SK-N-SH (cell line): ENCODE measurements at regions not wholly inside any gene's neighbourhood (a gene's known extent, or its start where the extent isn't known, plus 50 kb on each side); places are given as distances from the start of the nearest gene placed in this dataset.

Experiments
- CTCF ChIA-PET: fragments of 300-600, 350-600 bp; formaldehyde crosslinking; extraction: SDS; loops from one replicate; lab custom pipeline; 2021; lab: Yijun Ruan, JAX
- POLR2A ChIA-PET: fragments of 350-600 bp; sonication (Branson Sonifier 250); formaldehyde crosslinking; extraction: SDS; loops from one replicate; lab custom pipeline; 2020; ENCODE audit warnings: antibody characterized with exemption, inconsistent platforms; lab: Yijun Ruan, JAX
- DNase-seq: peaks from one replicate; pipeline ENCODE4 v3.0.0; 2012
- H2AFZ ChIP-seq: fragments of 200-600 bp; sonication (generic); 2 replicates; pipeline ENCODE4 v1.8.1; 2016; ENCODE audit warnings: antibody characterized with exemption, mild to moderate bottlenecking, low read depth
- H3F3A ChIP-seq: fragments of 200-600 bp; sonication (generic); replicated peaks from 2 replicates; pipeline ENCODE3; 2016; ENCODE audit warnings: antibody characterized with exemption, mild to moderate bottlenecking; ENCODE audit not compliant: insufficient read depth
- H3K27ac ChIP-seq, 2 experiments: fragments of 200-500 bp in 1 of 2; fragments of 200-600 bp in 1 of 2; sonication (Bioruptor generic) in 1 of 2; sonication (generic), shearing (Covaris generic) in 1 of 2; 2 replicates each; pipeline versions ENCODE4 v1.5.1 to v1.6.1; 2014 to 2016; ENCODE audit warnings: low read depth in 2 of 2, inconsistent platforms in 1 of 2, low read length in 1 of 2, mild to moderate bottlenecking in 1 of 2, mixed read lengths in 1 of 2
- H3K27me3 ChIP-seq: fragments of 200-600 bp; sonication (generic), shearing (Covaris generic); 2 replicates; pipeline ENCODE4 v1.6.1; 2016; ENCODE audit warnings: mixed run types; ENCODE audit not compliant: insufficient read depth
- H3K36me3 ChIP-seq, 2 experiments: fragments of 200-500 bp in 1 of 2; fragments of 200-600 bp in 1 of 2; sonication (Bioruptor generic) in 1 of 2; sonication (generic) in 1 of 2; replicated peaks in 1 of 2; 2 replicates each; pipeline versions ENCODE3 to v1.5.1; 2014 to 2016; ENCODE audit warnings: low read length in 1 of 2, mild to moderate bottlenecking in 1 of 2; ENCODE audit not compliant: insufficient read depth in 2 of 2, control insufficient read depth in 1 of 2
- H3K4me1 ChIP-seq, 2 experiments: fragments of 200-500 bp in 1 of 2; fragments of 200-600 bp in 1 of 2; sonication (Bioruptor generic) in 1 of 2; sonication (generic), shearing (Covaris generic) in 1 of 2; 2 replicates each; pipeline versions ENCODE4 v1.5.1 to v1.6.1; 2014 to 2016; ENCODE audit warnings: low read depth in 1 of 2, low read length in 1 of 2, mixed run types in 1 of 2; ENCODE audit not compliant: insufficient read depth in 2 of 2, control insufficient read depth in 1 of 2
- H3K4me2 ChIP-seq: fragments of 200-600 bp; sonication (generic), shearing (Covaris generic); 2 replicates; pipeline ENCODE4 v1.6.1; 2017; ENCODE audit warnings: mixed run types
- H3K4me3 ChIP-seq, 2 experiments: fragments of 200-500 bp in 1 of 2; fragments of 200-600 bp in 1 of 2; sonication (Bioruptor generic) in 1 of 2; sonication (generic), shearing (Covaris generic) in 1 of 2; 2 replicates each; pipeline versions ENCODE4 v1.5.1 to v1.8.1; 2014 to 2016; ENCODE audit warnings: low read depth in 2 of 2, inconsistent platforms in 1 of 2, low read length in 1 of 2, mild to moderate bottlenecking in 1 of 2, mixed read lengths in 1 of 2, moderate library complexity in 1 of 2
- H3K79me2 ChIP-seq: fragments of 200-600 bp; sonication (generic); 2 replicates; pipeline ENCODE4 v1.8.1; 2017; ENCODE audit warnings: mild to moderate bottlenecking; ENCODE audit not compliant: insufficient read depth
- H3K9ac ChIP-seq: fragments of 200-600 bp; sonication (generic); 2 replicates; pipeline ENCODE4 v1.6.1; 2017; ENCODE audit warnings: mixed run types
- H3K9me2 ChIP-seq: fragments of 200-600 bp; sonication (generic); 2 replicates; pipeline ENCODE4 v1.6.1; 2017; ENCODE audit warnings: mixed run types
- H3K9me3 ChIP-seq: fragments of 200-600 bp; sonication (generic); 2 replicates; pipeline ENCODE4 v1.6.1; 2017; ENCODE audit warnings: mixed run types, mild to moderate bottlenecking, moderate library complexity
- H4K20me1 ChIP-seq: fragments of 200-600 bp; sonication (generic); 2 replicates; pipeline ENCODE4 v1.6.1; 2017; ENCODE audit warnings: mild to moderate bottlenecking, mixed run types; ENCODE audit not compliant: insufficient read depth
- CHD2 ChIP-seq: fragments of 150-350 bp; IDR thresholded peaks from 2 replicates; pipeline ENCODE4 v1.6.1; 2018; ENCODE audit warnings: low read length; ENCODE audit not compliant: partially characterized antibody
- ELF1 ChIP-seq: IDR thresholded peaks from 2 replicates; pipeline ENCODE4 v1.4.0; 2012
- EP300 ChIP-seq, 2 experiments: IDR thresholded peaks; 2 replicates each; pipeline versions ENCODE4 v1.4.0 to v1.6.1; 2012; ENCODE audit warnings: borderline replicate concordance in 1 of 2, low read depth in 1 of 2, low read length in 1 of 2
- FOXJ3 ChIP-seq: sonication (generic); formaldehyde crosslinking; IDR thresholded peaks from 2 replicates; pipeline ENCODE4 v1.5.1; 2020; ENCODE audit warnings: mild to moderate bottlenecking, missing genetic modification reagents
- JUND ChIP-seq: IDR thresholded peaks from 2 replicates; pipeline ENCODE4 v1.4.0; 2012
- NRF1 ChIP-seq: IDR thresholded peaks from 2 replicates; pipeline ENCODE4 v1.6.1; 2012; ENCODE audit warnings: low read depth, mild to moderate bottlenecking, low read length
- POLR2AphosphoS5 ChIP-seq: IDR thresholded peaks from 2 replicates; pipeline ENCODE4 v1.6.1; 2012; ENCODE audit warnings: low read depth, low read length
- RAD21 ChIP-seq: IDR thresholded peaks from 2 replicates; pipeline ENCODE4 v1.6.1; 2012; ENCODE audit warnings: mild to moderate bottlenecking, low read length
- REST ChIP-seq: IDR thresholded peaks from 2 replicates; pipeline ENCODE4 v1.6.1; 2012; ENCODE audit warnings: mild to moderate bottlenecking, low read depth, low read length, moderate library complexity
- SMC3 ChIP-seq: IDR thresholded peaks from 2 replicates; pipeline ENCODE4 v1.6.1; 2012; ENCODE audit warnings: low read depth, low read length, improper control_type of control experiment
- TAF1 ChIP-seq: IDR thresholded peaks from 2 replicates; pipeline ENCODE4 v1.6.1; 2012; ENCODE audit warnings: low read depth, mild to moderate bottlenecking, low read length, moderate library complexity, borderline replicate concordance
- USF1 ChIP-seq: IDR thresholded peaks from 2 replicates; pipeline ENCODE4 v1.4.0; 2012; ENCODE audit warnings: low read depth, borderline replicate concordance
- YY1 ChIP-seq: IDR thresholded peaks from 2 replicates; pipeline ENCODE4 v1.4.0; 2012; ENCODE audit warnings: low read depth, mild to moderate bottlenecking
- WGBS: methylation state at CpG from one replicate; pipeline ENCODE4 v1.1.6; 2017; ENCODE audit warnings: low lambda C conversion rate; 5-methylcytosine and 5-hydroxymethylcytosine counted together
- TF ChIP-seq, protein P1 (sequence below): fragments of 200-600 bp; sonication (generic); IDR thresholded peaks from 2 replicates; pipeline ENCODE4 v1.6.1; 2017; ENCODE audit warnings: antibody characterized with exemption, mild to moderate bottlenecking, moderate library complexity
- TF ChIP-seq, protein P2 (sequence below): IDR thresholded peaks from 2 replicates; pipeline ENCODE4; 2012
- TF ChIP-seq, protein P3 (sequence below): fragments of 150-350 bp; IDR thresholded peaks from 2 replicates; pipeline ENCODE4 v1.6.1; 2017; ENCODE audit warnings: antibody characterized with exemption, low read length, low read depth, borderline replicate concordance

- TF ChIP-seq EP300 (IDR thresholded peaks at IDR 0.05; ENCODE audit: borderline replicate concordance in 1 of 2, low read depth in 1 of 2, low read length in 1 of 2) (no peak), YY1 (no peak), CHD2 (no peak), NRF1 (no peak), FOXJ3 (CRISPR knock-in tag) (no peak)
These were observed 1638.3 kb upstream of the ZEB2 start (continued) for GRCh38 chr2:146158072-146158674.

- no peak overlapping the region for H3K27ac ChIP-seq
- H3K27me3 ChIP-seq: no peaks in the 10 kb centered on the region
- no peaks in the 10 kb centered on the region for H3K9me2 ChIP-seq
- H3F3A ChIP-seq: no peaks in the 10 kb centered on the region
- peak; percentile 30; the same call in 1 of the 2 replicates for TF ChIP-seq RAD21
- TF ChIP-seq, protein P1, sequence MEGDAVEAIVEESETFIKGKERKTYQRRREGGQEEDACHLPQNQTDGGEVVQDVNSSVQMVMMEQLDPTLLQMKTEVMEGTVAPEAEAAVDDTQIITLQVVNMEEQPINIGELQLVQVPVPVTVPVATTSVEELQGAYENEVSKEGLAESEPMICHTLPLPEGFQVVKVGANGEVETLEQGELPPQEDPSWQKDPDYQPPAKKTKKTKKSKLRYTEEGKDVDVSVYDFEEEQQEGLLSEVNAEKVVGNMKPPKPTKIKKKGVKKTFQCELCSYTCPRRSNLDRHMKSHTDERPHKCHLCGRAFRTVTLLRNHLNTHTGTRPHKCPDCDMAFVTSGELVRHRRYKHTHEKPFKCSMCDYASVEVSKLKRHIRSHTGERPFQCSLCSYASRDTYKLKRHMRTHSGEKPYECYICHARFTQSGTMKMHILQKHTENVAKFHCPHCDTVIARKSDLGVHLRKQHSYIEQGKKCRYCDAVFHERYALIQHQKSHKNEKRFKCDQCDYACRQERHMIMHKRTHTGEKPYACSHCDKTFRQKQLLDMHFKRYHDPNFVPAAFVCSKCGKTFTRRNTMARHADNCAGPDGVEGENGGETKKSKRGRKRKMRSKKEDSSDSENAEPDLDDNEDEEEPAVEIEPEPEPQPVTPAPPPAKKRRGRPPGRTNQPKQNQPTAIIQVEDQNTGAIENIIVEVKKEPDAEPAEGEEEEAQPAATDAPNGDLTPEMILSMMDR: peak; percentile 13; the same call in 1 of the 2 replicates
- TF ChIP-seq, protein P2, sequence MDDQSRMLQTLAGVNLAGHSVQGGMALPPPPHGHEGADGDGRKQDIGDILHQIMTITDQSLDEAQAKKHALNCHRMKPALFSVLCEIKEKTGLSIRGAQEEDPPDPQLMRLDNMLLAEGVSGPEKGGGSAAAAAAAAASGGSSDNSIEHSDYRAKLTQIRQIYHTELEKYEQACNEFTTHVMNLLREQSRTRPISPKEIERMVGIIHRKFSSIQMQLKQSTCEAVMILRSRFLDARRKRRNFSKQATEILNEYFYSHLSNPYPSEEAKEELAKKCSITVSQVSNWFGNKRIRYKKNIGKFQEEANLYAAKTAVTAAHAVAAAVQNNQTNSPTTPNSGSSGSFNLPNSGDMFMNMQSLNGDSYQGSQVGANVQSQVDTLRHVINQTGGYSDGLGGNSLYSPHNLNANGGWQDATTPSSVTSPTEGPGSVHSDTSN: no peak
- no peak overlapping the region; the same call in 1 of the 2 replicates for H2AFZ ChIP-seq
- H4K20me1 ChIP-seq: no peaks in the 10 kb centered on the region
- no peaks in the 10 kb centered on the region for H3K4me1 ChIP-seq
- H3K36me3 ChIP-seq: no peaks in the 10 kb centered on the region
- H3K79me2 ChIP-seq: no peaks in the 10 kb centered on the region
- no peak overlapping the region for H3K4me2 ChIP-seq
- 34% methylated on average over 2 of the region's 2 CpGs for WGBS
- CTCF ChIA-PET: interaction anchor here (0.8 kb wide), 1 partner anchor 719 kb away, joined by 3 read pairs; no protein-coding TSS in a partner anchor
- no peak overlapping the region for H3K9ac ChIP-seq
- no peaks in the 10 kb centered on the region for H3K9me3 ChIP-seq
- DNase-seq: no peak
- no peak overlapping the region for H3K4me3 ChIP-seq
- POLR2A ChIA-PET: no interaction called here
These were observed 1627.6 kb upstream of the ZEB2 start for GRCh38 chr2:146147448-146148012.

GRCh38 chr2:146143971-146144370, 1624.1 kb upstream of the ZEB2 start:
- Histone ChIP-seq H3F3A (no peaks in the 10 kb centered on the region), H3K9ac (no peak overlapping the region), H3K79me2 (no peaks in the 10 kb centered on the region), H3K9me2 (no peaks in the 10 kb centered on the region), H2AFZ (no peak overlapping the region), H3K4me2 (no peak overlapping the region), H3K4me1 (no peaks in the 10 kb centered on the region), H3K36me3 (no peaks in the 10 kb centered on the region), H3K9me3 (no peaks in the 10 kb centered on the region), H3K27ac (no peak overlapping the region), H4K20me1 (no peaks in the 10 kb centered on the region), H3K27me3 (no peaks in the 10 kb centered on the region), H3K4me3 (no peak overlapping the region)
- DNase-seq: no peak
- WGBS: 84% methylated on average over 1 of the region's 1 CpG
- CTCF ChIA-PET: no interaction called here
- POLR2A ChIA-PET: no interaction called here
- TF ChIP-seq REST (no peak), RAD21 (no peak), POLR2AphosphoS5 (no peak), ELF1 (no peak), JUND (no peak), EP300 (IDR thresholded peaks at IDR 0.05; ENCODE audit: borderline replicate concordance in 1 of 2, low read depth in 1 of 2, low read length in 1 of 2) (no peak), TAF1 (no peak), SMC3 (no peak), NRF1 (no peak), YY1 (no peak), CHD2 (no peak), USF1 (no peak)
- TF ChIP-seq, protein P3, sequence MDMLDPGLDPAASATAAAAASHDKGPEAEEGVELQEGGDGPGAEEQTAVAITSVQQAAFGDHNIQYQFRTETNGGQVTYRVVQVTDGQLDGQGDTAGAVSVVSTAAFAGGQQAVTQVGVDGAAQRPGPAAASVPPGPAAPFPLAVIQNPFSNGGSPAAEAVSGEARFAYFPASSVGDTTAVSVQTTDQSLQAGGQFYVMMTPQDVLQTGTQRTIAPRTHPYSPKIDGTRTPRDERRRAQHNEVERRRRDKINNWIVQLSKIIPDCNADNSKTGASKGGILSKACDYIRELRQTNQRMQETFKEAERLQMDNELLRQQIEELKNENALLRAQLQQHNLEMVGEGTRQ: no peak
